ENCODE measurements at regions not wholly inside any gene's neighbourhood (a gene's known extent, or its start where the extent isn't known, plus 50 kb on each side); places are given as distances from the start of the nearest gene placed in this dataset.

DNA sequence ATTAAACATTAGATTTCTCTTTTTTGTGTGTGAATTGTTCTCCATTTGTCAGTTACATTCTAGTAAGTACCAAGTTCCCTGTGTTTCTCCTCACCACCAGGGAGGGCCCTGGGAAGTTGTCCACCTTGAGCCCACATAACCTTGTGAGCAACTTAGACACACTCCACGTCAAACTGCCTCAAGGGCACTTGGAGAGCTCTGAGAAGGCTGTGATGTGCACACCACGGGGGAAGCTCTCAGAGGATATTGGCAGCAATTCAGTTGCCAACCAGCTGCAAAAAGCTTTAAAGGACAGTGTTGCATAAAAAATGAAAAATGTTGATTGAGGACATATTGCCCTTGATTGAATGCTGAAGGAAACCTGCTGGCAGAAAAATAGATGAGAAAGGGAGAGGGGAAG is 743.6 kb downstream of the RNF144A start:
- TF ChIP-seq, protein P1, sequence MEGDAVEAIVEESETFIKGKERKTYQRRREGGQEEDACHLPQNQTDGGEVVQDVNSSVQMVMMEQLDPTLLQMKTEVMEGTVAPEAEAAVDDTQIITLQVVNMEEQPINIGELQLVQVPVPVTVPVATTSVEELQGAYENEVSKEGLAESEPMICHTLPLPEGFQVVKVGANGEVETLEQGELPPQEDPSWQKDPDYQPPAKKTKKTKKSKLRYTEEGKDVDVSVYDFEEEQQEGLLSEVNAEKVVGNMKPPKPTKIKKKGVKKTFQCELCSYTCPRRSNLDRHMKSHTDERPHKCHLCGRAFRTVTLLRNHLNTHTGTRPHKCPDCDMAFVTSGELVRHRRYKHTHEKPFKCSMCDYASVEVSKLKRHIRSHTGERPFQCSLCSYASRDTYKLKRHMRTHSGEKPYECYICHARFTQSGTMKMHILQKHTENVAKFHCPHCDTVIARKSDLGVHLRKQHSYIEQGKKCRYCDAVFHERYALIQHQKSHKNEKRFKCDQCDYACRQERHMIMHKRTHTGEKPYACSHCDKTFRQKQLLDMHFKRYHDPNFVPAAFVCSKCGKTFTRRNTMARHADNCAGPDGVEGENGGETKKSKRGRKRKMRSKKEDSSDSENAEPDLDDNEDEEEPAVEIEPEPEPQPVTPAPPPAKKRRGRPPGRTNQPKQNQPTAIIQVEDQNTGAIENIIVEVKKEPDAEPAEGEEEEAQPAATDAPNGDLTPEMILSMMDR (IDR thresholded peaks at IDR 0.05) = no peak
- no peak for TF ChIP-seq POLR2A (IDR thresholded peaks at IDR 0.05)
